GM12878 (cell line): ENCODE measurements at regions not wholly inside any gene's neighbourhood (a gene's known extent, or its start where the extent isn't known, plus 50 kb on each side); places are given as distances from the start of the nearest gene placed in this dataset.

Source experiments
- ASH2L ChIP-seq: fragments of 300-600, 200-600 bp; sonication (generic); IDR thresholded peaks from 2 replicates; pipeline ENCODE4 v1.6.1; 2017; ENCODE audit warnings: low read depth, mild to moderate bottlenecking, borderline replicate concordance
- EGR1 ChIP-seq, 2 experiments: IDR thresholded peaks; 1 replicate in 1 of 2; 2 replicates in 1 of 2; pipeline ENCODE4 v1.6.1; 2011 to 2012; ENCODE audit warnings: low read depth in 2 of 2, low read length in 2 of 2, borderline replicate concordance in 1 of 2, mild to moderate bottlenecking in 1 of 2, moderate library complexity in 1 of 2
- EP300 ChIP-seq, 2 experiments: fragments of 150-350 bp in 1 of 2; IDR thresholded peaks; 2 replicates each; pipeline ENCODE4 v1.6.1; 2011 to 2012; ENCODE audit warnings: low read depth in 2 of 2, low read length in 2 of 2, borderline replicate concordance in 1 of 2, improper control_type of control experiment in 1 of 2, inconsistent platforms in 1 of 2; ENCODE audit not compliant: control insufficient read depth in 1 of 2
- FOS ChIP-seq: IDR thresholded peaks from 3 replicates; pipeline ENCODE4 v1.6.1; 2011; ENCODE audit warnings: borderline replicate concordance; ENCODE audit not compliant: insufficient read length; ENCODE audit errors: extremely low read depth
- FOXM1 ChIP-seq: IDR thresholded peaks from 2 replicates; pipeline ENCODE4 v1.6.1; 2012; ENCODE audit warnings: low read depth, mild to moderate bottlenecking, inconsistent platforms, low read length, moderate library complexity
- MXI1 ChIP-seq: fragments of 150-350 bp; IDR thresholded peaks from 2 replicates; pipeline ENCODE4 v1.6.1; 2011; ENCODE audit warnings: low read depth, mild to moderate bottlenecking, inconsistent platforms, low read length, improper control_type of control experiment
- NR2C1 ChIP-seq: fragments of 450-650 bp; IDR thresholded peaks from 2 replicates; pipeline ENCODE4 v1.6.1; 2017; ENCODE audit warnings: antibody characterized with exemption, mild to moderate bottlenecking, moderate library complexity
- POLR2A ChIP-seq: IDR thresholded peaks from 2 replicates; pipeline ENCODE4 v1.6.1; 2011; ENCODE audit warnings: low read depth, mild to moderate bottlenecking, low read length
- RFX5 ChIP-seq: IDR thresholded peaks from 2 replicates; pipeline ENCODE4 v1.6.1; 2011; ENCODE audit warnings: low read depth, low read length, improper control_type of control experiment
- SMARCA5 ChIP-seq: fragments of 450-650 bp; IDR thresholded peaks from 2 replicates; pipeline ENCODE4 v1.6.1; 2017; ENCODE audit warnings: mild to moderate bottlenecking
- ZNF274 ChIP-seq: IDR thresholded peaks from one replicate; pipeline ENCODE4 v1.8.0; 2011; ENCODE audit not compliant: insufficient read length, insufficient read depth
- ZNF622 ChIP-seq: fragments of 450-650 bp; IDR thresholded peaks from 2 replicates; pipeline ENCODE4 v1.6.1; 2017; ENCODE audit warnings: mild to moderate bottlenecking, inconsistent platforms

- no peak for TF ChIP-seq POLR2A
- no peak for TF ChIP-seq ZNF274
- TF ChIP-seq MXI1, result no peak
- no peak for TF ChIP-seq FOS
- no peak for TF ChIP-seq SMARCA5
- no peak for TF ChIP-seq EP300 (IDR thresholded peaks at IDR 0.05; ENCODE audit: borderline replicate concordance in 1 of 2, control insufficient read depth in 1 of 2, low read depth in 2 of 2, low read length in 2 of 2)
- TF ChIP-seq RFX5, result no peak
- TF ChIP-seq EGR1 (IDR thresholded peaks at IDR 0.05; ENCODE audit: borderline replicate concordance in 1 of 2, low read depth in 2 of 2, low read length in 2 of 2), result no peak
- TF ChIP-seq FOXM1, result no peak
- no peak for TF ChIP-seq ZNF622
- no peak for TF ChIP-seq ASH2L
- no peak for TF ChIP-seq NR2C1
Measured at GRCh38 chr3:19073341-19074105, 74.8 kb upstream of the KCNH8 start.
